Ureter (tissue), 1 donor: ENCODE measurements at regions not wholly inside any gene's neighbourhood (a gene's known extent, or its start where the extent isn't known, plus 50 kb on each side); places are given as distances from the start of the nearest gene placed in this dataset.

ENCODE experiments used
- DNase-seq: peaks from one replicate; pipeline ENCODE4 v3.0.0-alpha.2; 2020; ENCODE audit warnings: low spot score
- donor health status: DM: yes; HTN: yes; CAD: no.

GRCh38 chr1:229822026-229822425, 196.0 kb downstream of the URB2 start:
- DNase-seq = no peak

GRCh38 chr1:229825042-229825441, 199.0 kb downstream of the URB2 start:
- DNase-seq = no peak

GRCh38 chr1:229828461-229828860, 202.4 kb downstream of the URB2 start:
- DNase-seq = no peak

- no peak for DNase-seq
These were observed 206.6 kb downstream of the URB2 start for GRCh38 chr1:229832695-229833094.

- no peak for DNase-seq
These were observed 208.2 kb downstream of the URB2 start for GRCh38 chr1:229834230-229834629.

GRCh38 chr1:229835226-229835625, 209.2 kb downstream of the URB2 start:
- no peak for DNase-seq

- no peak for DNase-seq
These were observed 210.3 kb downstream of the URB2 start for GRCh38 chr1:229836324-229836723.

GRCh38 chr1:229838204-229838603, 212.2 kb downstream of the URB2 start:
- DNase-seq = no peak

- DNase-seq = no peak
These were observed 213.8 kb downstream of the URB2 start for GRCh38 chr1:229839800-229840199.

GRCh38 chr1:229841230-229841629, 215.2 kb downstream of the URB2 start:
- DNase-seq = no peak

GRCh38 chr1:229842302-229843255, 216.5 kb downstream of the URB2 start:
- no peak for DNase-seq

- DNase-seq = no peak
These were observed 217.7 kb downstream of the URB2 start for GRCh38 chr1:229843627-229844238.

GRCh38 chr1:229844675-229845074, 218.6 kb downstream of the URB2 start:
- no peak for DNase-seq

GRCh38 chr1:229845410-229846138, 219.5 kb downstream of the URB2 start:
- DNase-seq = no peak

- DNase-seq = no peak
These were observed 220.3 kb downstream of the URB2 start for GRCh38 chr1:229846351-229846750.

GRCh38 chr1:229848752-229849677, 218.0 kb upstream of the GALNT2 start:
- DNase-seq = no peak

- DNase-seq = no peak
These were observed 215.5 kb upstream of the GALNT2 start for GRCh38 chr1:229851511-229851910.

- DNase-seq = no peak
These were observed 213.3 kb upstream of the GALNT2 start for GRCh38 chr1:229853751-229854150.

GRCh38 chr1:229854620-229855019, 212.4 kb upstream of the GALNT2 start:
- no peak for DNase-seq

GRCh38 chr1:229856009-229856650, 210.9 kb upstream of the GALNT2 start:
- no peak for DNase-seq

- no peak for DNase-seq
These were observed 209.5 kb upstream of the GALNT2 start for GRCh38 chr1:229857585-229857984.
